Activated naive CD4-positive, alpha-beta T cell (primary cell): ENCODE measurements at regions not wholly inside any gene's neighbourhood (a gene's known extent, or its start where the extent isn't known, plus 50 kb on each side); places are given as distances from the start of the nearest gene placed in this dataset.

Experiments used
- DNase-seq, 4 experiments: peaks; one replicate each; lab custom pipeline; 2025; lab: John Stamatoyannopoulos, UW

- no peak for DNase-seq
Observed at GRCh38 chr2:122993592-122993991, 1031.5 kb upstream of the CNTNAP5 start.

GRCh38 chr2:122999258-122999657 is 1025.8 kb upstream of the CNTNAP5 start:
- DNase-seq = no peak

GRCh38 chr2:122999821-123000220 is 1025.3 kb upstream of the CNTNAP5 start:
- DNase-seq = no peak

- no peak for DNase-seq
Observed at GRCh38 chr2:123002660-123003248, 1022.3 kb upstream of the CNTNAP5 start.

GRCh38 chr2:123015186-123015585 is 1009.9 kb upstream of the CNTNAP5 start:
- DNase-seq = no peak

- DNase-seq = no peak
Observed at GRCh38 chr2:123035541-123035940, 989.5 kb upstream of the CNTNAP5 start.

- no peak for DNase-seq
Observed at GRCh38 chr2:123036300-123036699, 988.8 kb upstream of the CNTNAP5 start.

- DNase-seq = no peak
Observed at GRCh38 chr2:123040506-123040905, 984.6 kb upstream of the CNTNAP5 start.

- no peak for DNase-seq
Observed at GRCh38 chr2:123043458-123043857, 981.6 kb upstream of the CNTNAP5 start.

GRCh38 chr2:123045713-123046112 is 979.4 kb upstream of the CNTNAP5 start:
- DNase-seq = no peak

GRCh38 chr2:123047186-123047585 is 977.9 kb upstream of the CNTNAP5 start:
- DNase-seq = no peak

GRCh38 chr2:123051136-123051535 is 974.0 kb upstream of the CNTNAP5 start:
- DNase-seq = no peak

- DNase-seq = no peak
Observed at GRCh38 chr2:123061534-123061933, 963.6 kb upstream of the CNTNAP5 start.

GRCh38 chr2:123073371-123073770 is 951.7 kb upstream of the CNTNAP5 start:
- DNase-seq = no peak

- no peak for DNase-seq
Observed at GRCh38 chr2:123073956-123074355, 951.1 kb upstream of the CNTNAP5 start.

- no peak for DNase-seq
Observed at GRCh38 chr2:123077101-123077500, 948.0 kb upstream of the CNTNAP5 start.

- no peak for DNase-seq
Observed at GRCh38 chr2:123080331-123080730, 944.8 kb upstream of the CNTNAP5 start.

GRCh38 chr2:123085484-123085883 is 939.6 kb upstream of the CNTNAP5 start:
- no peak for DNase-seq

- no peak for DNase-seq
Observed at GRCh38 chr2:123086613-123087385, 938.3 kb upstream of the CNTNAP5 start.

- DNase-seq = no peak
Observed at GRCh38 chr2:123091471-123091870, 933.6 kb upstream of the CNTNAP5 start.

- DNase-seq = no peak
Observed at GRCh38 chr2:123093199-123093598, 931.9 kb upstream of the CNTNAP5 start.

- no peak for DNase-seq
Observed at GRCh38 chr2:123095219-123095835, 929.8 kb upstream of the CNTNAP5 start.

- DNase-seq = no peak
Observed at GRCh38 chr2:123098619-123099018, 926.5 kb upstream of the CNTNAP5 start.
